Colonic mucosa (tissue), 4 donors: ENCODE measurements at regions not wholly inside any gene's neighbourhood (a gene's known extent, or its start where the extent isn't known, plus 50 kb on each side); places are given as distances from the start of the nearest gene placed in this dataset.

Experiments
- DNase-seq: peaks from one replicate; pipeline ENCODE4 v3.0.0-alpha.2; 2020
- H3K27ac ChIP-seq: fragments of 200-600 bp; one replicate; pipeline ENCODE4 v1.8.0; 2021
- H3K27me3 ChIP-seq: fragments of 200-600 bp; one replicate; pipeline ENCODE4 v1.8.0; 2021
- H3K36me3 ChIP-seq: fragments of 200-600 bp; one replicate; pipeline ENCODE4 v1.8.0; 2021
- H3K4me1 ChIP-seq: fragments of 200-600 bp; one replicate; pipeline ENCODE4 v1.8.0; 2021; ENCODE audit warnings: mild to moderate bottlenecking
- H3K4me3 ChIP-seq: fragments of 200-600 bp; one replicate; pipeline ENCODE4 v1.8.0; 2021
- H3K9ac ChIP-seq, 2 donors: one replicate each; pipeline ENCODE4 v1.7.0; 2013; ENCODE audit warnings: control low read depth in 2 of 2, low read depth in 2 of 2, low read length in 2 of 2
- H3K9me3 ChIP-seq: fragments of 200-600 bp; one replicate; pipeline ENCODE4 v1.8.0; 2021
- intact Hi-C: fragments of 100-400 bp; cut with DNase I; formaldehyde crosslinking; loops from one replicate; pipeline ENCODE4 v1.14.1; 2022
- TF ChIP-seq, protein P1 (sequence below): fragments of 200-600 bp; IDR thresholded peaks from one replicate; pipeline ENCODE4 v1.8.0; 2022; ENCODE audit warnings: antibody characterized with exemption, mild to moderate bottlenecking
- donor health status: healthy.
- donor health status: DM: no; HTN: no; CAD: no.
- donor health status: DM: no; HTN: no; CAD: no.

DNA sequence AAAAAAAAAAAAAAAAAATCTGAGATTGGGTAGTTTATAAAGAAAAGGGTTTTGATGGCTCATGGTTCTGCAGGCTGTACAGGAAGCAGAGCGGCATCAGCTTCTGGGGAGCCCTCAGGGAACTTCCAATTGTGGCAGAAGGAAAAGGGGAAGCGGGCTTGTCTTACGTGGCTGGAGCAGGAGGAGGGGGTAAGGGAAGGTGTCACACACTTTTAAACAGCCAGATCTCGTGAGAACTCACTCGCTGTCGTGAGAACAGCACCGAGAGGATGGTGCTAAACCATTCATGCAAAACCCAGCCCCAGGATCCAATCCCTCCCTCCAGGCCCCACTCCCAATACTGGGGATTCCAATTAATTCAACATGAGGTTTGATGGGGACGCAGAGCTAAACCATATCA, 806.2 kb downstream of the TBC1D22A start:
- H3K9me3 ChIP-seq: no peaks in the 10 kb centered on the region
- TF ChIP-seq, protein P1, sequence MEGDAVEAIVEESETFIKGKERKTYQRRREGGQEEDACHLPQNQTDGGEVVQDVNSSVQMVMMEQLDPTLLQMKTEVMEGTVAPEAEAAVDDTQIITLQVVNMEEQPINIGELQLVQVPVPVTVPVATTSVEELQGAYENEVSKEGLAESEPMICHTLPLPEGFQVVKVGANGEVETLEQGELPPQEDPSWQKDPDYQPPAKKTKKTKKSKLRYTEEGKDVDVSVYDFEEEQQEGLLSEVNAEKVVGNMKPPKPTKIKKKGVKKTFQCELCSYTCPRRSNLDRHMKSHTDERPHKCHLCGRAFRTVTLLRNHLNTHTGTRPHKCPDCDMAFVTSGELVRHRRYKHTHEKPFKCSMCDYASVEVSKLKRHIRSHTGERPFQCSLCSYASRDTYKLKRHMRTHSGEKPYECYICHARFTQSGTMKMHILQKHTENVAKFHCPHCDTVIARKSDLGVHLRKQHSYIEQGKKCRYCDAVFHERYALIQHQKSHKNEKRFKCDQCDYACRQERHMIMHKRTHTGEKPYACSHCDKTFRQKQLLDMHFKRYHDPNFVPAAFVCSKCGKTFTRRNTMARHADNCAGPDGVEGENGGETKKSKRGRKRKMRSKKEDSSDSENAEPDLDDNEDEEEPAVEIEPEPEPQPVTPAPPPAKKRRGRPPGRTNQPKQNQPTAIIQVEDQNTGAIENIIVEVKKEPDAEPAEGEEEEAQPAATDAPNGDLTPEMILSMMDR: no peak
- no peak overlapping the region for H3K4me3 ChIP-seq
- intact Hi-C loops: no loop called here
- no peaks in the 10 kb centered on the region for H3K27me3 ChIP-seq
- H3K36me3 ChIP-seq: no peaks in the 10 kb centered on the region
- H3K4me1 ChIP-seq: no peaks in the 10 kb centered on the region
- DNase-seq: no peak
- no peak overlapping the region for H3K9ac ChIP-seq
- H3K27ac ChIP-seq: no peak overlapping the region

DNA sequence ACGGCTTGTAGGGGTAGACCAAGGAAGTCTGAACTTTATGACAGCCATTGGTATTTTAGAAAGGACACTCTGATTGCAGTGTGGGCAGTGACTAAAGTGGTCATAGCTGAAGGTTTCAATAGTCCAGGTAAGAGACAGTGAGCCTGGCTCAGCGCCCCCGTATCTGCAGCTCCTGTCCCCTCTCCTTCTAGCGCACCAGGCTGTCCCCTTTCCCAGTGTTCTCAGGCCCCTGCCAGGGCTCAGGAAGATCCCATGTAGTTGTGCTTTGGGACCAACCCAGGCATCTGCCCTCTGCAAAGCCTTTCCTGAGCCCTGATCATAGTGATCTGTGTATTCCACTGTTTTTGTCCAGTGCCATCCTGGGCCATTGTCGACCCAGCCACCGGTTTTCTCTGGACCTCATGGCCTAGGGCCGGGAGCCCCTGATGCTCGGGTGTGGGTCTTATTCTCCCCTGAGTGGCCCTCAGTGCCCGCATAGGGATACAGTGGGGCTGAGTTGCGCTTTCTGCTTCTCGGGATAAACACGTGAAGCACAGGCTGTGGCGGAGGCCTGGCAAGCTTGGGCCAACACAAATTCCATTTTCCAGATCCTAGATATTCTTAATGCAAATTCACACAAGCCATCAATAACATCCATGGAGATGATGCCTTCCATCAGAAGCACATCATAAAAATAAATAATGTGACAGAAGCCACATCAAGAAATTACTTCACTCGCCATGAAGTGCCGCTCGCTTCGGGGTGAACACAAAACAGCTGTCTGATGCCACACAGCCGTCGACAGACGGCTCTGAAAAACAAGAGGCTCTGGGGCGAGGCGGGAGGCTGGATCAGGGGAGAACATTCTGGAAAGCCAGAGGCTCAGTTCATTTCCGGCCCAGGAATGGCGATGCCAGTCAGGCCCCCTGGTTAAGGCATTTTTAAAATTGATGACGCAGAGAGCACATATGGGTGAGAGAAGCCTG, 805.0 kb downstream of the TBC1D22A start:
- no peak for DNase-seq
- no peaks in the 10 kb centered on the region for H3K9me3 ChIP-seq
- no peak overlapping the region for H3K9ac ChIP-seq
- TF ChIP-seq, protein P1: no peak
- no peak overlapping the region for H3K27ac ChIP-seq
- H3K4me3 ChIP-seq: no peak overlapping the region
- intact Hi-C loops: no loop called here
- H3K4me1 ChIP-seq: no peaks in the 10 kb centered on the region
- no peaks in the 10 kb centered on the region for H3K36me3 ChIP-seq
- no peaks in the 10 kb centered on the region for H3K27me3 ChIP-seq

DNA sequence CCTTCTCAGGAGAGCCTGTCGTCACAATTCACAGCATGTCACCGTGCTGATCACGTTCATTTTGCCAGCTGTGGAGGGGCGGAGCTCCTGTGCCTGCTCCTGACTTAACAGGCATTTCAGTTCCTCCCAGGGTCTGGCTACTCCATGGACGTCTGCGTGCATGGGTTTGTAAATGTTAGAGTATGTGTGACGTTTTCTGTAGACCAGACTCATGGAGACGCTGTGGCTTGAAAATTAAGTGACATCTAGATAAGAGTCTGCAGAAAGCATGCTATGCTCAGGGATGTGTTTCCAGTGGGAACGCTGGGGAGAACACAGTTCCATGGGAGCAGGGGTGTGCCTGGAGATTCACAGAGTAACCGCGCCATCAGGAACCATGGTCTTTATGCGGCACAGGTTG, 804.0 kb downstream of the TBC1D22A start:
- Histone ChIP-seq H3K9me3 (no peaks in the 10 kb centered on the region), H3K27ac (no peak overlapping the region), H3K4me3 (no peak overlapping the region), H3K36me3 (no peaks in the 10 kb centered on the region), H3K9ac (no peak overlapping the region), H3K4me1 (no peaks in the 10 kb centered on the region), H3K27me3 (no peaks in the 10 kb centered on the region)
- no peak for DNase-seq
- intact Hi-C loops: no loop called here
- TF ChIP-seq, protein P1: no peak

DNA sequence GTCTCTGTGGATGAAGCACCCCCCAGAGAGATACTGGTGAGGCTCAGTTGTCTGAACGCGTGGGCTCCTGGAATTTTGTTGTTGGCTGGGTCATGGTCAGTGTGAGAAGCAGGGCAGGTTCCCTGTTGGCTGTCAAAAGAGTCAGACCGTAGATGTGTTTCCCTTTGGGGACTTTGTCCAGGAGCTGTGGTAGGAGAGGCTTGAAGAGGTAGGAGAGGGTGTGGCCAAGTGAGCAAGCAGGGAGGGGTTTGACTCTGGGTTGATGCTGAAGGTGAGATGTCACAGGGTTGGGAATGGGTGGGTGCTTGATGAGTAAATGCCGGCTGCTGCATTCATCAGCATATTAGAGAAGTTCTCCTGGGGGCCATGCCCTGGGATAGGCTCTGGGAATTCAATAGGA, 803.2 kb downstream of the TBC1D22A start:
- TF ChIP-seq, protein P1: no peak
- H3K9ac ChIP-seq: no peak overlapping the region
- no peaks in the 10 kb centered on the region for H3K36me3 ChIP-seq
- no peak for DNase-seq
- H3K4me1 ChIP-seq: no peaks in the 10 kb centered on the region
- H3K9me3 ChIP-seq: no peaks in the 10 kb centered on the region
- H3K4me3 ChIP-seq: no peak overlapping the region
- no peaks in the 10 kb centered on the region for H3K27me3 ChIP-seq
- no peak overlapping the region for H3K27ac ChIP-seq
- intact Hi-C loops: no loop called here

DNA sequence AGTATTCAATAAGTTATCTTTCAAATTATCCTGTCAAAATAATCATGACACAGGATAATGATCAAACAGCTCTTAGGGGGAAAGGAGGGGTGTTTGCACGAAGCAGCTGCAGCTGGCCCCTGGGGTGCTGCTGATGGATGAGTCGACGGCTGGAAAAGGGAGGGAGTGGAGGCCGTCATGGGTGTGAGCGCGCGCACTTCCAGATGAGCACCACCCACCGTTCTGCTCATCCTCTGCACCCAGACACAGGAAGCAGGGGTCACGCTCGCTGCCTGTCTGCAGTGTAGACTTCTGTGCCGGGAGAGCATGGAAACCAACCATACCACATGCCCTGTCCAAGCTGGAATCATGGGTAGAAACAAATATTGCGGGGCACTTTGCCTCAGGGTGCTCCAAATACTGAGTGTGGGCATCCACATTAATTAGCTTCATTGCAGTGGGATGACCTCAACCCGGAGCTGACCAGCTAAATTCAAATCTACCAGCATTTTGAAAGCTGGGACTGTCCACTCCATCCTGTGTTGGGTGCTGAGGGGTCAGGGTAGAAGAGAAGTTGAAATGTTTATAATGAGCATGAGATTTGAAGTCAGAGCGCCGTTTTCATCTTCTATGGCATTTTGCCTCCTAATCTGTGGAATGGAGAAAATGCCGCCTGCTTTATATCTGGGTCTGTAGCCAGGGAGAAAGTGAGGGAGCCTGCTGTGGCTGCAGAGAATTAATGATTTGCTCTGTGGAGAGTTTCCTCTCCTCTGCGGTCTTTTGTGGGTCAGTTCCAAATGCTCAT, 802.4 kb downstream of the TBC1D22A start:
- intact Hi-C loops: no loop called here
- Histone ChIP-seq H3K4me3 (no peak overlapping the region), H3K27ac (no peak overlapping the region), H3K9me3 (no peaks in the 10 kb centered on the region), H3K27me3 (no peaks in the 10 kb centered on the region), H3K36me3 (no peaks in the 10 kb centered on the region), H3K9ac (no peak overlapping the region), H3K4me1 (no peaks in the 10 kb centered on the region)
- TF ChIP-seq, protein P1: no peak
- no peak for DNase-seq
